NOMO-1 (cell line): ENCODE measurements at regions not wholly inside any gene's neighbourhood (a gene's known extent, or its start where the extent isn't known, plus 50 kb on each side); places are given as distances from the start of the nearest gene placed in this dataset.
"Not testable (repeated sequence)": the region's sequence is repeated elsewhere in the genome, so short reads cannot be mapped to it uniquely, and the experiment has no call there.

ENCODE experiments used
- DNase-seq, 2 experiments: peaks; one replicate each; lab custom pipeline; 2025; ENCODE audit not compliant: unreplicated experiment in 2 of 2; lab: John Stamatoyannopoulos, UW

DNA sequence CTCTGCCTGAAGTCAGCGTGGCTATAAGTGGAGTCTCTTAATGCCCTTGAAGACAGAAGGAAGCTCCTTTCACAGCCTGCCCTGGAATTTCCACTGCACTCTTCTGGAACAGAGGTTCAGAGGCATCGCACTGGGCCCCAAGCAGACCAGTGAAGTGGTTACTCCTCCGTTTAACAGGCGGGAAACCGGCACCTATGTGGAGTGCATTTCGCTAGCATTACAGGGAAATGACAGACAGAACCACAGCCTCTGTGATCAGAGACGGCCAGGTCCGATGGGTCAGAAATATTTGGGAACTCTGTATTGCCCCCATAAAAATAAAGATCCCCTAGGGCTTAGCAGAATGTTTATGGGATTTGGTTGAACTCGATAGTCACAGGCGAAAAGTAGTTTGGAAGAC is 406.9 kb upstream of the PRKCQ start:
- DNase-seq, result no peak

DNA sequence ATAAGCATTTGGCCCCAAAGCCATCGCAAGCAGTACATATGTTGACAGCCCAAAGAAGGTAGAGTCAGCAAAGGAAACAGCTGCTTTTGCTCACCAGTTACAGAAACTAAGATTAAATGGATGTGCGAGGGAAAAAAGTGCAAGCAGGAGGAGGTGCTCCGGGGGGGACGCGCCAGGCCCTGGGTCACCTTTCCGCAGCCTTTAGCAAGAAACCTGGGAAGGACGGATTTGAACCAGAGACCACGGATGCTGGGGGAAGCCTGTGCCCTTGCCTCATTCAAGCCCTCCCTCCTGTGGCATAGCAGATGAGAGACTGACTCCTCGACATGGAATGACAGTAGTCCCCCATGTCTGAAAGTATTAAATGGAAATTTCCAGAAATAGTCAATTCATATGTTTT is 405.6 kb upstream of the PRKCQ start:
- DNase-seq, result no peak

DNA sequence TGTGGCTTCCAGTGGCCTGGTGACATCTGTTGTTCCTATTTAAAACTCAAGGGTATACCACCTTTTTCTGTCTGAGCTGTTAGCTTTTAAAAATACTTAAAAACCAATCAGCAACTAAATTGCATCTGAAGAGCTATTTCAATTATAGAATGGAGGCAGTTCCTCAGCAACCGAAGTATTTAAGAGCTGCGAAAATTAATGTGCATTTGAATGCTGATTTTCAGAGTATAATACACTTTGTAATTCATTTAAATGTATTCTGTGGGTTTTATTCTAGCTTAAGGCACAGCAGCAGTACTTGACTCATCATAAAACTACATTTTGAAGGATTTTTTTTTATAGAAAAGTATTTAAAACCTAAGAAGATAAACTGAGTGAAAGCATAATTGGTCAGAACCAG is 404.9 kb upstream of the PRKCQ start:
- DNase-seq, result no peak

DNA sequence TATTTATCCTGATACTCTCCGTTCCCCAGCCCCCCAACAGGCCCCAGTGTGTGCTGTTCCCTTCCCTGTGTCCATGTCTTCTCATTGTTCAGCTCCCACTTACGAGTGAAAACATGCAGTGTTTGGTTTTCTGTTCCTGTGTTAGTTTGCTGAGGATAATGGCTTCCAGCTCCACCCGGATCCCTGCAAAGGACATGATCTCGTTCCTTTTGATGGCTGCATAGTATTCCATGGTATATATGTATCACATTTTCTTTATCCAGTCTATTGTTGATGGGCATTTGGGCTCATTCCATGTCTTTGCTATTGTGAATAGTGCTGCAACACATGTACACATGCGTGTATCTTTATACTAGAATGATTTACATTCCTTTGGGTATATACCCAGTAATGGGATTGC is 403.9 kb upstream of the PRKCQ start:
- not testable (repeated sequence) for DNase-seq

DNA sequence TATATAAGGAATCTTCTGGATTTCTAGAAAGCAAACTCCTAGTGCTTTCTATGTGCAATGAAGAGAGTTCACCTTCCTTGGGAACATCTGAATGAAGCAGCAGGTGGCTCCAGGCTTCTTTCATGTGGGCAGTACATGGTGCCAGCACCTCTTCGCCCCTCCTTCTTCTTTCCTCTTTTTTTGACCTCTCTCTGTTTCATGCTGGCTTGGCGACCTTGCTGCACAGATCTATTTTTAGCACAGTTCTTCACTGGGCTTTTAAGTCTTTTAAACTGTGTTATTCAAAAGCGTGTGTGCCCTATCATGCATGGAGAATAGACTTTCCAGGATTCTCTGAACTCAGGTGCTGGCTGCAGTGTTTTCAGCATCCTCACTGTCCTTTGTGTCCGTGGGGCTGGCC is 400.3 kb upstream of the PRKCQ start:
- DNase-seq, result peak in 1 of 2 experiments; percentile 6

DNA sequence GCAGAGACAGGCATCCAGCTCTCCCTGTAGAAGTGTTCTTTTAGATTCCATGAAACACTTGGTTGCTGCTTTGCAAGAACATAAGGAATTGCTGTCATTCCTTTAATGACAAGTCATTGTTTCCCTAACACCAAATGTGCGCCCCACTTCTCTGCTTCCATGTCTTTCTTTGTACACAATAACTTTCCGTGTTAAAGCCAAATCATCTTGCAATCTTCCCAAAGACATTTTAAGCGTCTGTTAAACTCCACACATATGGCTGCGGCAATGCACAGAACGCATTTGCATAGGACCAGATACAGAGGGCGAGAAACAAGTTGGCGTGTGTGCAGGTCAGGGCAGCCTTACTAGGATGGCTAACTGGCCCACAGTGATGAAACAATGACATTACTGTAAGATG is 399.3 kb upstream of the PRKCQ start:
- DNase-seq, result no peak

DNA sequence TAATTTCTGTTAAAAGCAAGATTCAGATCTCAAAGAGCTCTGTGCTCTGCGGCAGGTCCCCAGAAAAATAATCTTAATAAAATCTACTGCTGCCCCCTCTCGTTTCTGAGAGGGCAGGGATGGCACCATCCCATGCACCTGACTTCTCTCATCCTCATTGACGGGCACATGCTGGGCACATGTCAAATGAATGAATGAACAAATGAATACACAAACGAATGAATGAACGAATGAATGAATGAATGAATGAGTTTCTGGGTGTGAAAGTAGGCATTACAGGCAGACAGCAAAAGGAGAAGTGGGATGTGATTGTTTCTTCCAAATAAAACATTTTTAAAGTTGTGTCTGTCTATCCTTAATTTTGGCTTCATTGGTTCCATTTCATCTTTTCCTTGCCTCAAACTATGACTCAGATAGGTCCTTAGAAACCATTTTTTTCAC is 398.1 kb upstream of the PRKCQ start:
- no peak for DNase-seq

DNA sequence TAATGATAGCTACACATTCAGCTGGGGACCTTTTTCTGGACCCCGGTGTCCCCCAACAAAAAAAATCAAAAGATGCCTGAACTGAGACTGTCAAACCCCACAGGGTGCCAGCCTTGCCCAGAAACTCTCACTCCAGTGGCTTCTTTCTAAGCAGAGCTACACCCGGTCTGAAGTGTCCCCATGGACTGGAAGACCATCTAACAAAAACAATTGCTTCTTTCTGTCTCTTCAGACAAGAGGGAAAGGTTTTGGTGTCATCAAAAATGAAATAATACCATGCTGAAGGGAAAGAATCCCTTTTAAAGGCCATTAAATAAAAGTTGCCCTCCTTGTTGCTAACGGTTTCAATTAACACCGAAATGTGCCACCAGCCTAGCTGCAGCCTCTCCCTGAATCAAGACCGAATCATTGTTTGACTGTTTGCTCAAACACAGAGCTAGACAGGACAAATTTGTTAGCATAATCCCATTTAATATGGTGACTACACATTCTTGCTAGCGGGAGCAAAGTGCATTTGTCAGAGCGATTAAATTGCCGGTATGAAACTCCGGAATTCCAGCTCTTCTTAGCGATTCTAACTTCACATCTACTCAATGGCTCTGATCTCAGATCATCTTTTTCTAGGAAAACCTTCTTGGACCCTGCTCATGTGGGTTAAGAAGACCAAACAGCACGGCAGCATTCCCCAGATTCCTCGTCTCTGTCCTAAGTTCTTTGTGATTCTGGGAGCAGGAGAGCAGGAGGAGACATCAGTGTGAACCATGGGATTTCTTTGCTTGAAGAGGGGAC is 397.5 kb upstream of the PRKCQ start:
- no peak for DNase-seq

DNA sequence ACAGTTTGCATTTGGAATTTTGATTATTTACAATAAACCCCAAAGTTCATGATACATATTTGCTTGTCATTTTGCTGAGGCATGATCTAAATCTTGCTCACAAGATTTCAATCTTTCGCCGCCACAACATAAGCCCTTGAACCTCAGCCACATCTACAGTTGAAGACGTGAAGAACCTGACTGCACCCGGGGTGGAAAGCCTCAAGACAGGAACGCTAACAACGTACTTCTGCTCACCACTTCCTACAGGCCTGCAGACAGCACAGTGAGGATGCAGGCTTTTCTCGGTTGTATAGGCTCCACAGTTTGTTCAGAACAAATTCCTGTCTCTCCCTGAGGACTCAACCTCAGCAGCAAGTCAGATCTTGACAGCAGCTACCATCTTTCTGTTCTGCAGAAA is 393.8 kb upstream of the PRKCQ start:
- DNase-seq, result no peak

DNA sequence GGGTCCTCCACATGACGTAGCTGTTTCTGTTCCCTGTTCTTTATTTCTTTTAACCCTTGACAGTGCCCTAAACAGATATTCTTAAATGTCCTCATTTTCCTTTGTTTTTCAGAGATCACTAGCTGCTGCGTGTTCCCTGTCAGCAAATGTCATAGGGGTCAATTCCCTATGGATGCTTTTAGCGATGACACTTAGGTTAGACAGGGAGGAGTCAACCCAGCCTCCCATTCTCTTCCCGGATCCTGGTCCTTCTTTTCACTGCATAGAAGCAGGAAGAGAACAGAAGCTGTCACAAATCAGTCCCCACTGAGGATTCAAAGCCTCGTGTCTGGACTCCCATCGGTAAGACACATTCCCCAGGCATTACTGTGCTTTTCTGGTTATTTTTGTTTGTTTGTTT is 392.1 kb upstream of the PRKCQ start:
- DNase-seq, result peak in 1 of 2 experiments; percentile 4

DNA sequence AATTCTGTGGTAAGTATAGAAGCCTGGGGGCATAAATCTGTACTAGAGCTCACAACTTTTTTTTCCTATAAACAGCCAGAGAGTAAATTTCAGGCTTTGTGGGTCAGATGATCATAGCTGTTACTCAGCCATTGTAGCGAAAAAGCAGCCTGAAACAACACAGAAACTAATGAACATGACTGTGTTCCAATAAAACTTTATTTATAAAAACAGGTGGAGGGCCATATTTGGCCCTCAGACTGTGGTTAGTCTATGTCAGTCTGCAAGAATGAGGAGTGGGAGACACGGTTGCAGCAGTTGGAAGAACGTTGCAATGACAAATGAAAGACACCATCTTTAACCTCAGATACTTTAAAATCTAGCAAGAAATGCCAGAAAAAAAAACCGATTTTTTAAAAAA is 389.6 kb upstream of the PRKCQ start:
- DNase-seq, result no peak

DNA sequence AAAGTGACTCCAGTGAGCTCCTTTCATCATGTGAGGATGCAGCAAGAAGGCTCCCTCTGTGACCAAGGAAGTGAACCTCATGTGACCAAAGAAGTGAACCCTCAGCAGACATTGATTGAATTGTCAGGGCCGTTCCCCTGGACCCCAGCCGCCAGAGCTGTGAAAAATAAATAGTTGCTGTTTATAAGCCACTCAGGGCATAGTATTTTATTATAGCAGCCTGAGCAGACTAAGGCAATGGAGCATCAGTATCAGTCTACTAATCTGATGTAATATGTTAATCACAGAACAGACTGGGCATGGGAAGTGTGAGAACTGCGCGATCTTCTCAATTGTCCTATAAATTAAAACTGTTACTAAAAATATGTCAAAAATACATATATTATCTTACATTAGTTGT is 384.5 kb upstream of the PRKCQ start:
- DNase-seq, result no peak

DNA sequence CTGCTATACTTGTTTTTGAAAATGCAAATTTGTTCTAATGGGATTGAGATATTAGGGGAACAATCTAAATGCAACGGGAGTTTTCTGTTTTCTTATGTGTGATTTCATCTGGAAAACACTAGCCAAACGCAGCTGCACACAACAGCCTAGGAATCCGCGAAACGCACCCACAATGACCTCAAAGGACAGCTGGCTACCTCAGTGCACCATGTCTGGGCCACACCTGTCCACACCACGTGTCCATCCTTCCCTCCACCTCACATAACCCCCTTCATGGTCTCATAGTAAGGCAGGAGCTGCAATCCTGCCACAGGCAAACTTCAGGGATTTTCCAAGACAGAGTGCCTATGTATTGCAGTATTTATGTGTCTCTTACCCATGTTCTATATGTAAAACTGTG is 382.5 kb upstream of the PRKCQ start:
- DNase-seq, result no peak

DNA sequence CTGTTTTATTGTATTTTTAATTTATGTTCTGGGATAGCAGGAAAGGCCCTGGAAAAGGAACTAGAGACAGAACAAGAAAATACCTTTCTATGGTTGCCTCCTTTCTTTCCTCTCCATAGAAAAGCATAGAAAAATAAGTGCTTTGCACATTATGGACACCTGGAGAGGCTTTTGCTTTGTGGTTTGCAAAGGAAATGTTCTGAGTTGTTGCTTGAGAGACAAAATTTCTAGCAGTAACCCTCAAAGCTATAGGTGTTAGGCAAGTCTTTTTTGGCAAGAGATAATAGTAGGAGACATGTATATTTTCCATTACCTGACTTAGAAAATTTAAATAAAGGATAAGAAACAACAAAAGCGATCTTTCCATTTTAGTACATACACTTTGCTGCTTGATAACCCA is 378.6 kb upstream of the PRKCQ start:
- DNase-seq, result no peak

DNA sequence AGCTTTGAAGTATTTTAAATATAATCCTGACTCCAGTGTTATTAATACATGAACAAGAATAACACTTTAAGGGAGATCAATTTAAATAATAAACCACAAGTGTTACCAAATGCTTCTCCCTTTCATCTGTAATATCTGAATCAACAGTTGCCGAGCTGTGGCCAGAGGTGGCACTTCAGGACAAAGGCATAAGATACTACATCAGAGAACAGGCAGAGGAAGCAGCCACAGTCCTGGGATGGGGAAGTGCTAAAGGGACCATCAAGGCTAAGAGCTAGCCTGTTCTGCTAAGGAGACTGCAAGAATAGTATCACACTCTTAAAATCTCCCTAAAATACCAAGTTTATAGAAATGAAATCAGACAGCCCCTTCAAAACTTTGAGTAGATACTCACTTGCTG is 378.2 kb upstream of the PRKCQ start:
- peak; percentile 15 to 62 for DNase-seq

DNA sequence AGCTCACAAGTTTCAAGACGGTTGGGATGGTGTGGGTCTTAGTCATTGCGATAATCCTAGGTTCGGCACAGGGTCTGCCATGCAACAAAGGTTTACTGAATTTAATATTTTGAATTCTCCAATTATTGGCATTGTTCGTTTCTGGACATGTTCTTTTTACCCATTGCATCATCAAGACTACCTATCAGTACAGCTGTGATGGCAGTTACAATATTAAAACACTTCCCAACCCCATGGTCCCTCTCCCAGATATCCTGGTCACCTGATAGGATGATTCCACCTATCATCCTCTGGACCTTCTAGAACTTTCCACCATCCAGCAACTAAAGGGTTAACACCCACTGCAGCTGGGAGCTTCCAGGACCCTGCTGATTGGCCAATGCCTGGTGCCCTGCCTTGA is 377.8 kb upstream of the PRKCQ start:
- no peak for DNase-seq

DNA sequence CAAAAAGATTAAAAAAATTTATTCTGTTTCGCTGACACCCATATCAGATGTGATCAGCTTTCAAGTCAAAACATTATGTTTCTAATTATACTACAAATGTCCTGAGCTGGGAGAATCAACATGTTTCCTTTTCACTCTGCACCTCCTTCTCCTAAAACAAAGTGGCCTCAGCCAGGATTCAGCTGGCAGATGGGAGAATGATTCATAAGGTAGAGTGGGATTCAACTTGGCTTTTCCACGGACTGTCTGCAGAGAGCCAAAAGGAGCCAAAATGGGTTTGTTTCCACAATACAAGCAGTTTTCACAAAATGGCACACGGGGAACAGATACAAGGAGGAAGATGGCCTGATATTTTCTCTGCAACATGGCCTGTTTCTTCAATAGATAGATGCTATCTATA is 376.5 kb upstream of the PRKCQ start:
- no peak for DNase-seq

DNA sequence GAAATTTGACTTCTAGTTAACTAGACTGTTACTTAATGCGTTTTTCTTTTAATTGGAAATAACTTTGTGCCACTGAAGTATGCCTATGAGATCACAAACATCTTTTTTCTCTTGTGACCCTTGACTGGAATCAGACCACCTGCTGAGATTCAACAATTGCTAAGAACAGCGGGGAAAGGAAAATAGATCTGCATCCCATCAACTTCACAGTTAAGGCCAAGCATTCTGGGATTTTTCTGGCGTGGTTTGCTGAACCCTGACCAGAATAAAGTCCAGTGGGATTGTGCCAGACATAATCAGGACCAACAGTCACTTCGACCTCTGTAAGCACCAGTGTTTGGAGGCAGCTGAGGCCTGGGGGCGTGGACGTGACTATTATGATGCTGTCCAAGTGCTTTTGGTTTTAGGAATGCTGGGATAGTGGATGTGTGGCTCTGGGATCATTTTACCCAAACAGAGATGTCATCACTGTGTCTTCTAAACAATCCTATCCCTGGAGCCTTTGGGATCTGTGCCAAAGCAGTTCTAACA is 373.3 kb upstream of the PRKCQ start:
- DNase-seq, result no peak

DNA sequence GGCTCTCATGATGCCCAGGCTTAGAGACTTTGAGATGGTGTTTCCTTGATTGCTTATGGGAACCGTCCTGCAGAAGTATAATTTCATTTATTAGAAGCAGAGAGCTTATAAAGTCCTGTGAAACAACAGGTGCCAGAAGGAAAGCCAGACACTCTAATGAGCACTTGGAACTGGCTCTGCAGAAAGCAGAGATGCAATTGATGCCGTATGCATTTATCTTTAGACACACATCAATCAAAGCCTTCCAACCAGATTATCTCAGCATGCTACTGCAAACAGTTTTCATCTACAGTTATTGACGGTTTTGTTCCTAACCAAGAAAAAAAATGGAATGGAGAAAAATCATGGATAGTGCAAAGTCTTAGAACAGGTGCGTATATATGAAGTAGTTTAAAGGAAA is 371.7 kb upstream of the PRKCQ start:
- DNase-seq, result no peak

DNA sequence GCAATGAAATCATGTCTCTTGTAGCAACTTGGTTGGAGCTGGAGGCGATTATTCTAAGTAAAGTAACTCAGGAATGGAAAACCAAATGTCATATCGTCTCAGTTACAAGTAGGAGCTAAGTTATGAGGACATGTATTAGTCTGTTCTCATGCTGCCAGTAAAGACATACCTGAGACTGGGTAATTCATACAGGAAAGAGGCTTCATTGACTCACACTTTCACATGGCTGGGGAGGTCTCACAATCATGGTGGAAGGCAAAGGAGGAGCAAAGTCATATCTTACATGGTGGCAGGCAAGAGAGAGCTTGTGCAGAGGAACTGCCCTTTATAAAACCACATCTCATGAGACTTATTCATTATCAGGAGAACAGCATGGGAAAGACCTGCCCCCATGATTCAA is 370.1 kb upstream of the PRKCQ start:
- no peak for DNase-seq

DNA sequence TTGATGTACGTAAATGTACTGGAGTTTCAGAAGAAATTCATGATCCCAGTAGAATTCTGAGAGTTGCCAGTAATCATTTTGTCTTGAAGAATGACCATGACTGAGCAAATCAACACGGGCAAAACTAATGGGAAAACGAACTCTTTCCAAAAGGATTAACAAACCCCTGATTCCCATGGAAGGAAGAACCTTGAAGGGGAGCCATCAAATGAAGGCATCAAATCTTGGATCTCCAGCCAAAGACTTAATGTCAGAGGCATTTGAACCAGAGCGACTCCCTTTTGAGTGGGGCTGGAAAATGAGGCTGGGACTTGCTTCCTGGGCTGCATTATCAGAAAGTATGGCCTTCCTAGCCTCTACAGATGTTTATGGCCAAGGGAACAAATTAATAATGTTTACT is 364.4 kb upstream of the PRKCQ start:
- no peak for DNase-seq

DNA sequence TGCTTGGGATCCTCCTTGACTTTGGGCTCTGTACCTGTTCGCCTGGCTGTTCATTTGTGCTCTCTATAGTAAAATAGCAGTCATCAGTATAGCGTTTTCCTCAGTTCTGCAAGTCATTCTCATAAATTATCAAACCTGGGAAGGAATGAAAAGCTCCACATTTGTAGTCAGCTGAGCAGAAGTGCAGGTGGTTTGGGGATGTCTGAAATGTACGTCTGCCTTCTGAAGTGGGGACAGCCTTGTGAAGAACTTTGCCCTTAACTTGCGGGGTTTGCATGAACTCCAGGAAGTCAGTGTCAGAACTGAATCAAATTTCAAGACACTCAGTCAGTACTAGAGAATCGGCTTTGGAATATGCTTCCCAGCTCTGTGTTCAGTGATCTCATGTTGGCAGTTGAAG is 358.3 kb upstream of the PRKCQ start:
- no peak for DNase-seq

DNA sequence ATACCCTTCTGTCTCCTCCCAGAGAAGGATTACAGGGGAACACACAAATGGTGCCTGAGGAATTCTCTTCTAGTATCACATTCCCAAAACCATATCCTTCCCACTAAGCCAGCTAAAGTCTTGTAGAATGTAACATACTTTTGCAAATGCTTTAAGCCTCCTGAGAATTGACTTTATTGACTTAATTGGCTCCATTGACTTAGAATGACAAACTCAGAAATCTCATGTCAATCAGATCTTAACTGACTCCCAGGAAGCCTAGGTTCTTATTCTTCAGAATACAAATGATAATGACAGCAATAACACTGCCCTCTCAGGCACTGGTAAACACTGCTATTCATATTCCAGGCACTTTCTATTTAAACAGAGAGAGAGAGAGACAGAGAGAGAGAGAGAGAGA is 356.9 kb upstream of the PRKCQ start:
- no peak for DNase-seq
